Stimulated activated CD4-positive, alpha-beta T cell treated with anti-CD3 and anti-CD28 coated beads, Interleukin-2, amount 100 ng/mL, for 4 hours (primary cell): ENCODE measurements at regions not wholly inside any gene's neighbourhood (a gene's known extent, or its start where the extent isn't known, plus 50 kb on each side); places are given as distances from the start of the nearest gene placed in this dataset.
"Not testable (repeated sequence)": the region's sequence is repeated elsewhere in the genome, so short reads cannot be mapped to it uniquely, and the experiment has no call there.

ENCODE experiments used
- DNase-seq: peaks from one replicate; pipeline ENCODE4 v3.0.0-alpha.2; 2020; ENCODE audit warnings: low read depth

- no peak for DNase-seq
These were observed 73.4 kb downstream of the FGD2 start for GRCh38 chr6:37078814-37079213.

- no peak for DNase-seq
These were observed 75.7 kb downstream of the FGD2 start for GRCh38 chr6:37081042-37081607.

- no peak for DNase-seq
These were observed 77.1 kb downstream of the FGD2 start for GRCh38 chr6:37082390-37083130.

GRCh38 chr6:37083243-37084138 lies 78.0 kb downstream of the FGD2 start:
- DNase-seq, result no peak

- not testable (repeated sequence) for DNase-seq
These were observed 79.2 kb downstream of the FGD2 start for GRCh38 chr6:37084665-37085064.

GRCh38 chr6:37085198-37085597 lies 79.7 kb downstream of the FGD2 start:
- no peak for DNase-seq

GRCh38 chr6:37088897-37089296 lies 81.1 kb upstream of the PIM1 start:
- DNase-seq, result no peak

- no peak for DNase-seq
These were observed 80.2 kb upstream of the PIM1 start for GRCh38 chr6:37089783-37090182.

GRCh38 chr6:37091104-37091503 lies 78.8 kb upstream of the PIM1 start:
- not testable (repeated sequence) for DNase-seq

GRCh38 chr6:37091586-37091985 lies 78.4 kb upstream of the PIM1 start:
- DNase-seq, result not testable (repeated sequence)

- no peak for DNase-seq
These were observed 76.8 kb upstream of the PIM1 start for GRCh38 chr6:37092923-37093727.

- no peak for DNase-seq
These were observed 76.3 kb upstream of the PIM1 start for GRCh38 chr6:37093728-37094069.

- no peak for DNase-seq
These were observed 74.0 kb upstream of the PIM1 start for GRCh38 chr6:37095997-37096396.

GRCh38 chr6:37097335-37097734 lies 72.6 kb upstream of the PIM1 start:
- no peak for DNase-seq

- DNase-seq, result no peak
These were observed 70.5 kb upstream of the PIM1 start for GRCh38 chr6:37099442-37099841.

- DNase-seq, result no peak
These were observed 69.2 kb upstream of the PIM1 start for GRCh38 chr6:37100745-37101144.

- no peak for DNase-seq
These were observed 68.0 kb upstream of the PIM1 start for GRCh38 chr6:37101991-37102298.

GRCh38 chr6:37102299-37103168 lies 67.4 kb upstream of the PIM1 start:
- peak; percentile 42 for DNase-seq

GRCh38 chr6:37103169-37104039 lies 66.5 kb upstream of the PIM1 start:
- DNase-seq, result no peak

- DNase-seq, result no peak
These were observed 65.2 kb upstream of the PIM1 start for GRCh38 chr6:37104824-37105147.
